ENCODE measurements at regions not wholly inside any gene's neighbourhood (a gene's known extent, or its start where the extent isn't known, plus 50 kb on each side); places are given as distances from the start of the nearest gene placed in this dataset.

GRCh38 chr9:16236311-16236710 is 634.2 kb downstream of the BNC2 start:
- H3K36me3 ChIP-seq (ENCODE audit: control insufficient read depth, low read length) = no peaks in the 10 kb centered on the region
- H3K9me2 ChIP-seq (replicated peaks; ENCODE audit: control insufficient read depth, low read length) = no peaks in the 10 kb centered on the region
- no peak overlapping the region for H3K4me3 ChIP-seq (ENCODE audit: low read length)
- H3K9me3 ChIP-seq (ENCODE audit: control insufficient read depth, insufficient read depth, low read length) = peaks cover 24% of the 10 kb centered on the region; the same call in 1 of the 2 replicates
- H3K27ac ChIP-seq (ENCODE audit: low read depth, low read length) = no peak overlapping the region
- H4K20me1 ChIP-seq (ENCODE audit: control insufficient read depth, insufficient read depth, low read depth, low read length) = no peaks in the 10 kb centered on the region
- no peaks in the 10 kb centered on the region for H3K79me2 ChIP-seq (ENCODE audit: control insufficient read depth, low read length)
- H3F3A ChIP-seq (ENCODE audit: control insufficient read depth, insufficient read depth) = no peaks in the 10 kb centered on the region
- TF ChIP-seq CTCF (IDR thresholded peaks at IDR 0.05; ENCODE audit: low read depth, low read length, poor library complexity, severe bottlenecking) = no peak
- TF ChIP-seq EZH2phosphoT487 (IDR thresholded peaks at IDR 0.05; ENCODE audit: borderline replicate concordance, low read length) = no peak
- no peaks in the 10 kb centered on the region for H3K4me1 ChIP-seq (ENCODE audit: control insufficient read depth, low read length)
- no peak overlapping the region for H3K4me2 ChIP-seq (ENCODE audit: low read length)
- H3K27me3 ChIP-seq (ENCODE audit: control insufficient read depth, low read length) = no peaks in the 10 kb centered on the region

- Histone ChIP-seq H3K9me2 (replicated peaks; ENCODE audit: control insufficient read depth, low read length) (no peaks in the 10 kb centered on the region), H3K27ac (ENCODE audit: low read depth, low read length) (no peak overlapping the region), H3K4me2 (ENCODE audit: low read length) (no peak overlapping the region), H3K36me3 (ENCODE audit: control insufficient read depth, low read length) (no peaks in the 10 kb centered on the region), H3F3A (ENCODE audit: control insufficient read depth, insufficient read depth) (no peaks in the 10 kb centered on the region), H3K4me3 (ENCODE audit: low read length) (no peak overlapping the region), H3K9me3 (ENCODE audit: control insufficient read depth, insufficient read depth, low read length) (peaks cover 24% of the 10 kb centered on the region; the same call in 1 of the 2 replicates), H3K27me3 (ENCODE audit: control insufficient read depth, low read length) (no peaks in the 10 kb centered on the region), H4K20me1 (ENCODE audit: control insufficient read depth, insufficient read depth, low read depth, low read length) (no peaks in the 10 kb centered on the region), H3K4me1 (ENCODE audit: control insufficient read depth, low read length) (no peaks in the 10 kb centered on the region), H3K79me2 (ENCODE audit: control insufficient read depth, low read length) (no peaks in the 10 kb centered on the region)
- no peak for TF ChIP-seq CTCF (IDR thresholded peaks at IDR 0.05; ENCODE audit: low read depth, low read length, poor library complexity, severe bottlenecking)
- no peak for TF ChIP-seq EZH2phosphoT487 (IDR thresholded peaks at IDR 0.05; ENCODE audit: borderline replicate concordance, low read length)
These were observed 633.6 kb downstream of the BNC2 start for GRCh38 chr9:16236882-16237281.

- Histone ChIP-seq H3K27ac (ENCODE audit: low read depth, low read length) (no peak overlapping the region), H4K20me1 (ENCODE audit: control insufficient read depth, insufficient read depth, low read depth, low read length) (no peaks in the 10 kb centered on the region), H3K79me2 (ENCODE audit: control insufficient read depth, low read length) (no peaks in the 10 kb centered on the region), H3K4me3 (ENCODE audit: low read length) (no peak overlapping the region), H3K4me1 (ENCODE audit: control insufficient read depth, low read length) (no peaks in the 10 kb centered on the region), H3K27me3 (ENCODE audit: control insufficient read depth, low read length) (no peaks in the 10 kb centered on the region), H3F3A (ENCODE audit: control insufficient read depth, insufficient read depth) (no peaks in the 10 kb centered on the region), H3K9me3 (ENCODE audit: control insufficient read depth, insufficient read depth, low read length) (peaks cover 16% of the 10 kb centered on the region; the same call in 1 of the 2 replicates), H3K9me2 (replicated peaks; ENCODE audit: control insufficient read depth, low read length) (no peaks in the 10 kb centered on the region), H3K4me2 (ENCODE audit: low read length) (no peak overlapping the region), H3K36me3 (ENCODE audit: control insufficient read depth, low read length) (no peaks in the 10 kb centered on the region)
- no peak for TF ChIP-seq EZH2phosphoT487 (IDR thresholded peaks at IDR 0.05; ENCODE audit: borderline replicate concordance, low read length)
These were observed 631.8 kb downstream of the BNC2 start for GRCh38 chr9:16238623-16239138.

GRCh38 chr9:16241231-16241630 is 629.2 kb downstream of the BNC2 start:
- Histone ChIP-seq H3K9me3 (ENCODE audit: control insufficient read depth, insufficient read depth, low read length) (no peaks in the 10 kb centered on the region), H3F3A (ENCODE audit: control insufficient read depth, insufficient read depth) (no peaks in the 10 kb centered on the region), H3K4me2 (ENCODE audit: low read length) (no peak overlapping the region), H3K36me3 (ENCODE audit: control insufficient read depth, low read length) (no peaks in the 10 kb centered on the region), H3K79me2 (ENCODE audit: control insufficient read depth, low read length) (no peaks in the 10 kb centered on the region), H3K4me1 (ENCODE audit: control insufficient read depth, low read length) (no peaks in the 10 kb centered on the region), H4K20me1 (ENCODE audit: control insufficient read depth, insufficient read depth, low read depth, low read length) (no peaks in the 10 kb centered on the region), H3K4me3 (ENCODE audit: low read length) (no peak overlapping the region), H3K27ac (ENCODE audit: low read depth, low read length) (no peak overlapping the region), H3K9me2 (replicated peaks; ENCODE audit: control insufficient read depth, low read length) (no peaks in the 10 kb centered on the region), H3K27me3 (ENCODE audit: control insufficient read depth, low read length) (no peaks in the 10 kb centered on the region)
- TF ChIP-seq CTCF (IDR thresholded peaks at IDR 0.05; ENCODE audit: low read depth, low read length, poor library complexity, severe bottlenecking) = no peak
- no peak for TF ChIP-seq EZH2phosphoT487 (IDR thresholded peaks at IDR 0.05; ENCODE audit: borderline replicate concordance, low read length)
